Heart left ventricle (tissue), 13 donors: ENCODE measurements at regions not wholly inside any gene's neighbourhood (a gene's known extent, or its start where the extent isn't known, plus 50 kb on each side); places are given as distances from the start of the nearest gene placed in this dataset.

Experiments
- CTCF ChIP-seq, 12 donors: fragments of 200-600 bp; sonication (generic) in 4 of 12; IDR thresholded peaks; one replicate each; pipeline versions ENCODE4 v1.5.0 to v1.8.0; 2018 to 2022; ENCODE audit warnings: antibody characterized with exemption in 12 of 12, mild to moderate bottlenecking in 5 of 12
- POLR2A ChIP-seq, 2 donors: fragments of 450-650 bp; IDR thresholded peaks; one replicate each; pipeline ENCODE4 v1.6.1; 2017; ENCODE audit warnings: antibody characterized with exemption in 2 of 2, mild to moderate bottlenecking in 2 of 2, moderate library complexity in 2 of 2
- donor health status: ischemic (EF 13 %, LVEDD 7.1; RV severe dilation, severe dysfunction).
- donor health status: DM: no; HTN: yes; CAD: no.
- donor health status: DM: no; HTN: no; CAD: no.
- donor health status: ischemic (EF 25% LVEDD 6.9; RV normal size, moderate dysfunction).
- donor health status: ischemic (EF 25% LVEDD 5.7; RV mildly dilated, moderate dysfunction).
- donor health status: ischemic (EF 35%, LVEDD 5.7; RV mildly dilated, moderate dysfunction).
- donor health status: nonischemic (EF 11% LVEDD 7.7; RV severe dilation, severe dysfunction).
- donor health status: DM: yes; HTN: yes; CAD: no.
- donor health status: PGD.
- donor health status: ischemic (EF 29% LVEDD 5.4; RV normal size, mild dysfunction).
- donor health status: nonischemic (EF 23%, LVEDD 6.1; RV moderate dilation, normal function).

GRCh38 chr6:30409184-30409583 lies 64.2 kb downstream of the RPP21 start:
- no peak for TF ChIP-seq CTCF (IDR thresholded peaks at IDR 0.05)
- no peak for TF ChIP-seq POLR2A (IDR thresholded peaks at IDR 0.05)
